ENCODE measurements at regions not wholly inside any gene's neighbourhood (a gene's known extent, or its start where the extent isn't known, plus 50 kb on each side); places are given as distances from the start of the nearest gene placed in this dataset.

GRCh38 chr4:63663870-63664269, 745.4 kb downstream of the TECRL start:
- no peak for TF ChIP-seq POLR2AphosphoS5 (IDR thresholded peaks at IDR 0.05)
- TF ChIP-seq CTCF (IDR thresholded peaks at IDR 0.05 in 8 of 11, conservative IDR thresholded peaks at IDR 0.05 in 3 of 11), result no peak
- TF ChIP-seq POLR2A (IDR thresholded peaks at IDR 0.05), result no peak
